Skeletal muscle cell (primary cell): ENCODE measurements at regions not wholly inside any gene's neighbourhood (a gene's known extent, or its start where the extent isn't known, plus 50 kb on each side); places are given as distances from the start of the nearest gene placed in this dataset.

ENCODE experiments used
- DNase-seq: peaks from one replicate; pipeline ENCODE4 v3.0.0-alpha.2; 2010; ENCODE audit warnings: low read depth
- H3K4me3 ChIP-seq: 2 replicates; pipeline ENCODE4 v1.5.1; 2011; ENCODE audit warnings: low read depth, mild to moderate bottlenecking, control low read depth, low read length, moderate library complexity

DNA sequence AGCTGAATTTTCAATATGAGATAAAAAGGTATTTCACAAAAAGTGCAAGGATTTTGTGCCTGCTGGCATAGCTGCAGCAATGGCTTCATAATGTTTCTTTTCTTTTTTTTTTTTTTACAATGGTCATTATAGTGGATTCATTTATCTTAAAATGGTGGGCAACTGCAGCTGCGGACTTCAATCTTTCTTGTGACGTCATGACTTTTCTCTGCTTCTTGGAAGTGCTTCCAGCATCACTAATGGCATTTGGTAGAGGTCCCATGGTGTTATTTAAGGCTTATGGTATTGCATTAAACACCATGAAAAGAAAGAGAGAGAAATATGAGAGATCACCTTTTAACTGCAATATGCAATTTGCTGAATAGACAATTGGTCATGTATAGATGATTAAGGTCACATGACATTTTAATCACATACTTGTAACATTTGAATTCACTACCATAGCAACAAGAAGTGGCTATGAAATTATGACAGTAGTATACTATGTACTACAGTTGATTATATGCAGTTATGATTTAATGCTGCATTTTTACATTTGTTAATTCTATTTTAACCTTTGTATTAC lies 684.0 kb upstream of the AADAT start:
- H3K4me3 ChIP-seq, result no peak overlapping the region
- DNase-seq, result no peak

- DNase-seq, result no peak
Measured at GRCh38 chr4:170772429-170772828, 682.7 kb upstream of the AADAT start.

GRCh38 chr4:170770664-170771063 lies 680.9 kb upstream of the AADAT start:
- DNase-seq, result no peak
- no peak overlapping the region for H3K4me3 ChIP-seq

More at GRCh38 chr4:170772429-170772828, 682.7 kb upstream of the AADAT start:
- no peak overlapping the region for H3K4me3 ChIP-seq

DNA sequence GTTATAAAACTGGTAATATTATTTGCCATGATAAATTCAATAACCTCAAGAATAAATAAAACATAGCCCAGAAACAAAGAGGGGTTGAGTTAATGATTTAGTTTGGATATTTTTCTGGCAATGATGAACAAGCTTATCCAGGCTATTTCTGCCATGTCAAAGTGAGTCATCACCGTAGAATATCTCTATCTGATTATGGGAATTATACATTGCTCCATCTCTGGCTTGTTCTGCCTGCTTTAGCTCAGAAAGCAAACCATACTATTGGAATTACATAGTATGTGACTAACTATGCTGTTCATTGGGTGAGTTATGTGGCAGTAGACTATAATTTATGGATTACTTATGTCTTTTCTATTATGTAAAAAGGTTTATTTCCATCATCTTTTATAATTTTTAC lies 680.1 kb upstream of the AADAT start:
- no peak overlapping the region for H3K4me3 ChIP-seq
- no peak for DNase-seq

- DNase-seq, result no peak
- H3K4me3 ChIP-seq, result no peak overlapping the region
Measured at GRCh38 chr4:170758988-170759387, 669.2 kb upstream of the AADAT start.

DNA sequence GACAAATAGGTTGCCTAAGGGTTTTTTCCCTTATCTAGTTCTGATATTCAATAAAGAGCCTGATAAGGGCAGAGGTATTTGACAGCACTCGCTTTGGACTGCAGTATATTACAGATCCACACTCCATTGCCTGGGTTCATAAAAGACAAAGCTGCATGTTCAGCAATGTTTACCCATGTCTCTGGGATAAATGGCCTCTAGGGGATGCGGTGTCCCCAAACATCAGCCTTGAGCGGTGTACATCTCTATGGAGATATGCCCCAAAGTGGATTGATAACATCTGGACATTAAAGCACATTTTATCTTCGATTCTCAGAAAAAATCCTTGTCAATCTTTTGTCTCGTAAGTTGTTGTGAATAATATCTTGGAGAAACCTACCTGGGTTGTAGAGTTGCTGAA lies 660.8 kb upstream of the AADAT start:
- no peak overlapping the region for H3K4me3 ChIP-seq
- no peak for DNase-seq

- no peak overlapping the region for H3K4me3 ChIP-seq
- no peak for DNase-seq
Measured at GRCh38 chr4:170748975-170749374, 659.2 kb upstream of the AADAT start.

DNA sequence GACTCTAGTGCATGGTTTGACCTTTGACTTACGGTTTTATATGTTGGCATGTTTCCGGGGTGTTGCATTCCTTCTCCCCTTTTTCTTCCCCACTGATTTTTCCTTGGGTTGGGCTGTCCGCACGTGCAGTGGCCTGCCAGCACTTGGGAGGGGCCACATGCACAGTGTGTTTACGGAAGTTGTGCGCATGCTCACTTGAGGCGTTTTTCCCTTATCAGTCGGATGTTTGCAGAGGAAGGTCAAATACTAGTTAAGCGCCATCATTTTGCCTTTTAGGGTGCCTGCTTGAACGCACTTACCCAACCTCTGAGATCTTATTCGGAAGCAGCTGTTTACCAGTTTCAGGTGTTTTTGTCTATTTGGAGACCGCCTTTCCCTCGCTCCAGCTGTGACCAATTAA lies 653.9 kb upstream of the AADAT start:
- H3K4me3 ChIP-seq, result no peak overlapping the region
- DNase-seq, result no peak

DNA sequence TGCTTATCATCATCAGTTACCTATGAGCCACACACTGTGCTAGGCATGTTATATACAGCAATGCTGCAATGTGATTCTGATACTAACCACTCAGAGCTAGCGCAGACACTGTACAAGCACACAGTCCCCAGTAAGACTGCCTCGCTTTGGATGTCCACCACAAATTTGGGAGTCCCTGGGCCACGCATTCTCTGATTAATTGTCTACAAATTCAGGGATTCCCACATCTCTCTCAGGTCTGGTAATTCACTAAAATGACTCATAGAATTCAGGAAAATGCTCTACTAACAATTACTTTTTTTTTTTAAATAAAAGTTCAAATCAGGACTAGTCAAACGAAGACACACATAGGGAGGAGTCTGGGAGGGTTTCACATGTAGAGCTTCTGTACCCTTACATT lies 652.1 kb upstream of the AADAT start:
- DNase-seq, result no peak
- H3K4me3 ChIP-seq, result no peak overlapping the region

- DNase-seq, result peak; percentile 1
- H3K4me3 ChIP-seq, result no peak overlapping the region
Measured at GRCh38 chr4:170736710-170737109, 647.0 kb upstream of the AADAT start.

GRCh38 chr4:170729897-170730296 lies 640.1 kb upstream of the AADAT start:
- no peak for DNase-seq
- H3K4me3 ChIP-seq, result no peak overlapping the region

GRCh38 chr4:170729236-170729635 lies 639.5 kb upstream of the AADAT start:
- DNase-seq, result no peak
- no peak overlapping the region for H3K4me3 ChIP-seq

GRCh38 chr4:170724191-170724590 lies 634.4 kb upstream of the AADAT start:
- H3K4me3 ChIP-seq, result no peak overlapping the region
- no peak for DNase-seq

- DNase-seq, result no peak
- H3K4me3 ChIP-seq, result no peak overlapping the region
Measured at GRCh38 chr4:170723171-170723570, 633.4 kb upstream of the AADAT start.

DNA sequence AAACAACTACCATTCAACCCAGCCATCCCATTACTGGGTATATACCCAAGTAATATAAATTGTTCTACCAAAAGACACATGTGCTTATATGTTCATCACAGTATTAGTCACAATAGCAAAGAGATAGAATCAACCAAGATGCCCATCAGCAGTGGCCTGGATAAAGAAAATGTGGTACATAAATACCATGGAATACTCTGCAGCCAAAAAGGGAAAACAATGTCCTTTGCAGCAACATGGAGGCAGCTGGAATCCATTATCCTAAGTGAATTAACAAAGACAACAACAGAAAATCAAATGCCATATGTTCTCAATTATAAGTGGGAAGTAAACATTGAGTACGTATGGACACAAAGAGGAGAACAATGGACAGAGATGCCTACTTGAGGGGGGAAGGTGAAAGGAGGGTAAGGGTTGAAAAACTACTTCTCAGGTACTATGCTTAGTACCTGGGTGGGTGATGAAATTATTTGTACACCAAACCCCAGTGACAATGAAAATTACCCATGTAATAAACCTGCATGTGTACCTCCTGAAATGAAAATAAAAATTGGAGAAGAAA lies 632.1 kb upstream of the AADAT start:
- no peak for DNase-seq
- no peak overlapping the region for H3K4me3 ChIP-seq

DNA sequence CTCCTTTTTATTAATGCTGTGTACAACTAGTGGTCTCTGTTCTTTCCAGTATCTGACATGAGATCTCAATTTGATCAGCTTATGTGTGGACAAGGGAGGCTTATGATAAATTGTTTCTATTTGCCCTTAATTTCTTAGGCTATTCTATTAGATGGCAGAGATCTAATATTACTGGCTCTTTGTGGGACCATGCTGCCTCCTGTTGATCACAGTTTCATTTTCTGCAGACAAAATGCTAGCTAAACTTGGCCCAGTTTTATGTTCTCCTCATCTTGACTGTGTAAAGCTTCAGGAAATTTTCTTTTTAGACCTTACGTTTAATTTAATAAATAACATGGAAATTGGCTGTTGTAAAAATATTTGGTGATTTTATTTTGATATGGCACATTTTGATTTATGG lies 627.1 kb upstream of the AADAT start:
- no peak for DNase-seq
- no peak overlapping the region for H3K4me3 ChIP-seq

- no peak for DNase-seq
- H3K4me3 ChIP-seq, result no peak overlapping the region
Measured at GRCh38 chr4:170705907-170706306, 616.2 kb upstream of the AADAT start.

GRCh38 chr4:170700064-170700463 lies 610.3 kb upstream of the AADAT start:
- DNase-seq, result no peak
- H3K4me3 ChIP-seq, result no peak overlapping the region

GRCh38 chr4:170698334-170698733 lies 608.6 kb upstream of the AADAT start:
- H3K4me3 ChIP-seq, result no peak overlapping the region
- no peak for DNase-seq

DNA sequence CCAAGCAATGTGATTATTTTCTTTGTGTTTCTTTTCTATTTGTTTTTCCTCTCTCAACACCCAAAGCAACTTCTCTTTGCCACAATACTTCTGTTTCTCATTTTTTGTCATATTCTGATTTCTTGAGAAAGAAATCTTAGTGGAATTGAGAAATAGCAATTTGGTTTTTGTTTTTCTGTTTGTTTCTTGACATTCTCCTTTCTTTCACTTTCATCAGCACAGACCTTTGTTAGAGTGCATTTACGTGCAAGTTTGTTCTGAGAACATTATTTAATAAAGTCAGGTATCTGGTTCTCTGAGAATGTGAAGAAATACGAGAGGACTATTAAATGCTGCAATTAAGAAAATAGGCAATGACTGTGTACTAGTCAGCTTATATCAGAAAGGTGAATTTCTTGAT lies 608.1 kb upstream of the AADAT start:
- DNase-seq, result no peak
- H3K4me3 ChIP-seq, result no peak overlapping the region

- H3K4me3 ChIP-seq, result no peak overlapping the region
- DNase-seq, result no peak
Measured at GRCh38 chr4:170697045-170697444, 607.3 kb upstream of the AADAT start.

DNA sequence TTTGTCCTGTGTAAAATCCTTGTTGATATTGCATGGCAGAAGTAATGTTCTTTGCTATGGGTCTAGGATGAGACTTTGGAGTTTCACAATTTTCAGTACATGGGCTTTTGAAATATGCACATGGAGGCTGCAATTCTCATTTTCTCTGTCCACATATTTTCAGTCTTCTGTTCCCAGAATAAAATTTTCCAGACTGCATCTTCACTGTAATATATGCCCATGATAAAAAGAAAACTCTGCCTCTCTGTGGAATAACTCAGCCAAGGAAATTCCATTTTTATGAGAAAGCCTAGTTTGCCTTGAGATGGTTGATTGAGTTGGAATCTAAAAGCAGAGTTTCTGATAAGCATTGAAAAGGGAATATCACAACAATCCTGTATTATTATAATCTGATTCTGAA lies 601.4 kb upstream of the AADAT start:
- H3K4me3 ChIP-seq, result no peak overlapping the region
- DNase-seq, result no peak
